GM12865 (cell line): ENCODE measurements at regions not wholly inside any gene's neighbourhood (a gene's known extent, or its start where the extent isn't known, plus 50 kb on each side); places are given as distances from the start of the nearest gene placed in this dataset.
A peak's percentile ranks its signal among the peaks of the same experiment; 100 is the strongest.

Experiments used
- DNase-seq: peaks from one replicate; pipeline ENCODE4 v3.0.0; 2010; ENCODE audit warnings: low read depth
- H3K4me3 ChIP-seq: 2 replicates; pipeline ENCODE4 v1.5.1; 2011; ENCODE audit warnings: mild to moderate bottlenecking, low read depth, low read length, control low read depth
- TF ChIP-seq, protein P1 (sequence below): IDR thresholded peaks from 2 replicates; pipeline ENCODE4 v1.5.1; 2011; ENCODE audit warnings: low read length, control low read depth, low read depth, inconsistent platforms; ENCODE audit not compliant: insufficient read depth; ENCODE audit errors: missing control alignments

- TF ChIP-seq, protein P1, sequence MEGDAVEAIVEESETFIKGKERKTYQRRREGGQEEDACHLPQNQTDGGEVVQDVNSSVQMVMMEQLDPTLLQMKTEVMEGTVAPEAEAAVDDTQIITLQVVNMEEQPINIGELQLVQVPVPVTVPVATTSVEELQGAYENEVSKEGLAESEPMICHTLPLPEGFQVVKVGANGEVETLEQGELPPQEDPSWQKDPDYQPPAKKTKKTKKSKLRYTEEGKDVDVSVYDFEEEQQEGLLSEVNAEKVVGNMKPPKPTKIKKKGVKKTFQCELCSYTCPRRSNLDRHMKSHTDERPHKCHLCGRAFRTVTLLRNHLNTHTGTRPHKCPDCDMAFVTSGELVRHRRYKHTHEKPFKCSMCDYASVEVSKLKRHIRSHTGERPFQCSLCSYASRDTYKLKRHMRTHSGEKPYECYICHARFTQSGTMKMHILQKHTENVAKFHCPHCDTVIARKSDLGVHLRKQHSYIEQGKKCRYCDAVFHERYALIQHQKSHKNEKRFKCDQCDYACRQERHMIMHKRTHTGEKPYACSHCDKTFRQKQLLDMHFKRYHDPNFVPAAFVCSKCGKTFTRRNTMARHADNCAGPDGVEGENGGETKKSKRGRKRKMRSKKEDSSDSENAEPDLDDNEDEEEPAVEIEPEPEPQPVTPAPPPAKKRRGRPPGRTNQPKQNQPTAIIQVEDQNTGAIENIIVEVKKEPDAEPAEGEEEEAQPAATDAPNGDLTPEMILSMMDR, result no peak
- no peak for DNase-seq
- no peak overlapping the region for H3K4me3 ChIP-seq
Measured at GRCh38 chr9:117541181-117541580, 126.3 kb upstream of the ASTN2 start.

DNA sequence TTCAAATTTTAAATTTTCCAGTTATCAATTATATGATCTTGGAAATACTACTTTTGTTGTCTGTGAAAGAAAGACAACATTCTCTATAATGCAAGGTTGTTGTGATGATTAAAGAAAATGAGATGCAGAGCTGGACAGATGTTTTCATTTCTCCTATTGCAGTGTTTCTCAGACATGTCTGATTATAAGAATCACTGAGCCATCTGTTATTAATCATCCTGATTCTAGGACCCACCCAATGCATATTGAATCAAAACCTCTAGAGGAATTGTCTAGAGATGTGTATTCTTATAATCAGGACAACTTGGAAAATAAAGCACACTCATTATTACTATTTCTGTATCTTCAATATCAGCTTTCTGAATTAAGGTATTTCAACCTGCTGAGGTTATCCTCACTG is 121.1 kb upstream of the ASTN2 start:
- H3K4me3 ChIP-seq, result no peak overlapping the region
- DNase-seq, result no peak
- TF ChIP-seq, protein P1, result no peak

DNA sequence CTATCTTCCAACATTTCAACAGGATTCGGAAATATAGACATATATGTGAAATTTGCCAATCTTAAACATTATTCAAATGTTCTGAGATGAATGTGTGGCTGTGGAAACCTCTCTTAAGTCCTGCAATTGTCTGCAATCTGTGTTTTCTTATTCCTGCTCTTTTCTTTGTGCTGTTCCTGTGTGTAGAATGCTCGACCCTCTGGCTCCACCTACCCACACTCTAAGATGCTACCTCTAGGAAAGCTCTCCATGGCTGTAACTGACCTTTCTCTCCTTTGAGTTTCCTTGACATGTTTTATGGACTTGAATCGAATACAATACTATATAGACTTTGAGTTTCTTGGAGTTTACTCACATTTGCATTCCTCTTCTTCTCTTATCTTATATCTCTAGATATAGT is 120.6 kb upstream of the ASTN2 start:
- TF ChIP-seq, protein P1, result no peak
- DNase-seq, result no peak
- no peak overlapping the region for H3K4me3 ChIP-seq

- peak; percentile 2 for DNase-seq
- H3K4me3 ChIP-seq, result no peak overlapping the region
- TF ChIP-seq, protein P1, result no peak
Measured at GRCh38 chr9:117528225-117528624, 113.4 kb upstream of the ASTN2 start.

DNA sequence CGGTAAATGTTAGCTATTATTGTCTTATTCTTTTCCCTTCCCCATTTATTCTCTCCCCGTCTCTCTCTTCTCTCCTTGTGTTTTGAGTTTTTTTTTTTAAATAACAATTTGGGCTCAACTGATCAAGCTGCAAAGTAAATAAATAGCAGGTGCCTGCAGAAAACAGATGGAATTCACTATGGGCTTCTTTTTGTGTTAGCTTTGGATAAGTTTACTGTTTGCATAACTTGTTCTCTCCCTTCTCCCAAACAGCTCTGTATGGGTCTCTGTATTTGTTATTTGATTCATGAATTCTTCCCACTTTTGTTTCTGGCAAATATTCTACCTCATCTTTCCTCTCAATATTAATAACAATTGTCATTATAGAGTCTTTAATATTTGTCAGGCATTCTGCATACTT is 111.8 kb upstream of the ASTN2 start:
- TF ChIP-seq, protein P1, result no peak
- no peak overlapping the region for H3K4me3 ChIP-seq
- no peak for DNase-seq

DNA sequence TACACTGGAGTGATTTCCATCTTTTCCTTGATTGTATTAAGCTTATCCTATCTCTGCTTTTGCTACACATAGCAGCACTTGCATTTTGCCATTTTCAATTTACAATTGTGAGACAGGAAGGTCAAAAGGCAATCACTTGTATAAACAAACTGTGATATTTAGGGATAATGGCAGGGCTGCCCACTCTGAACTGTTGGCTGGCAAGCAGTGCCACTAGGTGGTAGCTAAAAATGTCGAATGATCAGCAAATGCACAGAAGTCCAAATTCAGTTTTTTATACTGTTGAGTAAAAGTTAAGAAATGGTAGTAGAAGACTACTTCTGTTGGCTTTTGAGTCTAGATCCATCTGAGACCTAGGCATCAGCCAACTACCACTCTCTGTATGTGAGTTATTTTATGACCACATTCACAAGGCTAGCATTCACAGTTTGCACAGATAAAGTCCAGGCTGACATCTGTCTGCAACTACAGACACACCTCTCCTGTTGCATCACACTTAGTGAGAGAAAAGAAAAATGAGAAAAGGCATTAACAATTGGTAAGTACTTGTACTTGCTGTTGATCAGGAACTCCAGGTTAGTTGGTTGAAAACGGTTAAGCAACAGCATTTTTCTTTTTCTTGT is 108.8 kb upstream of the ASTN2 start:
- TF ChIP-seq, protein P1, result no peak
- no peak for DNase-seq
- H3K4me3 ChIP-seq, result no peak overlapping the region

- no peak overlapping the region for H3K4me3 ChIP-seq
- DNase-seq, result no peak
- TF ChIP-seq, protein P1, result no peak
Measured at GRCh38 chr9:117521293-117521692, 106.4 kb upstream of the ASTN2 start.
